Stimulated activated CD4-positive, alpha-beta T cell treated with anti-CD3 and anti-CD28 coated beads, Interleukin-2, amount 100 ng/mL, for 4 hours (primary cell): ENCODE measurements at regions not wholly inside any gene's neighbourhood (a gene's known extent, or its start where the extent isn't known, plus 50 kb on each side); places are given as distances from the start of the nearest gene placed in this dataset.
"Not testable (repeated sequence)": the region's sequence is repeated elsewhere in the genome, so short reads cannot be mapped to it uniquely, and the experiment has no call there.

ENCODE experiments used
- DNase-seq: peaks from one replicate; pipeline ENCODE4 v3.0.0-alpha.2; 2020; ENCODE audit warnings: low read depth

DNA sequence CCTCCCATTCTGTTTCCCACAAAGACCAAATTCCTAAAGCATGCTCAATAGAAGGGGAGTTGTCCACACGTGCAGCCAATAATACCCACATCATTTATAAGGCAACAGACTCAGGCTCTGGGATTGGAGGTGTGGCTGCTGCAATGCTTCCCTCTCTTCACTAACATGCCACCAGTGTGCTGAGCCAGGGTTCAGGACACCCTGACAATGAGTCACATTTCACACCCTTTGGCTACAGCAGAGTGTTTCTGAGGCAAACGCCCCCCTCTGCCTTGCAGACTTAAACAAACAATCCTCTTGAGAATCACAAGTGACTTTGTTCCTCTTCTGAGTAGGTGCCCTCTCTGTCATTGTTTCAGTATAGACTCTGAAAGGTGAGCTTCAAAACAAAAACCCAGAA lies 189.3 kb upstream of the TLE4 start:
- no peak for DNase-seq

DNA sequence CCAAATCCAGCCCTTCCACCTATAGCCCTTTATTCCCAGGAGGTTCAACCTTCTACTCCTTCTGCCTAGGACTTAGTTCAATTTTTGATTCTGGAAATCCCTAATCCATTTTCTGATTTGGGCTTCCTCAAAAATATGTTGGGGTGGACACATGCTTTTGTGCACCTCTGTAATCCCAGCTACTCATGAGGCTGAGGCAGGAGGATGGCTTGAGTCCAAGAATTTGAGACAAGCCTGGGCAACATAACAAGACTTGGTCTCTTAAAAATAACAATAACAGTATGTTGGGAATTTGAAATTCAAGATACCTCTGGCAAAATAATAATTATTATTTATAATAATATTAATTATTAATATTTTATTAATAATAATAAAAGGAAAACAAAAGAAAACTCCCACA lies 188.7 kb upstream of the TLE4 start:
- DNase-seq: no peak

DNA sequence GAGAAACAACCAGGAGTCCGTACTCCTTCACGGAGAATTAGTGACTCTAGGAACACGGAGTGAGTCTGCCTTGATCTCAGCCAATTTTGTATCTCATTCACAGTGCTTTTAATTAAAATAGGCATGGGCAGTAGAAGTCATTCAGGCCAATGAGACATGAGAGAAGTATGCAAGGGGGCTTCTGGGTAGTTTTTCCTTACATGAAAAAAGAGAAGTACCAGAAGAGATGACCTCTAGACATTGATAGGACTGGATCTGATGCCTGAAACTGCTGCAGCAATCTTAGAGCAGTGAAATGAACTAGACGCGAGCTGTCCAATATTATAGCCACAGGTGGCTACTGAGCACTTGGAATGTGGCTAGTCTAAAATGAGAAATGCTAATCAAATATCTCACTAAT lies 187.7 kb upstream of the TLE4 start:
- DNase-seq: no peak

DNA sequence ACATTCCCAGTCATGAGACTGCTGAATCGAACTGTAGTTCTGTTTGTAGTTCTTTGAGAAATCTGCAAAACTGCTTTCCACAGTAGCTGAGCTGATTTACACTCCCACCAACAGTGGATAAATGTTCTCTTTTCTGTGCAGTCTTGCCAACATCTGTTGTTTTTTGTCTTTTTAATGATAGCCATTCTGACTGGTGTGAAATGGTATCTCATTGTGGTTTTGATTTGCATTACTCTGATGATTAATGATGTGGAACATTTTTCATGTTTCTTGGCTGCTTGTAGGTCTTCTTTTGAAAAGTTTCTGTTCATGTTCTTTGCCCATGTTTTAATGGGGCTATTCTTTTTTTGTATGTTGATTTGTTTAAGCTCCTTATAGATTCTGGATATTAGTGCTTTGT lies 187.3 kb upstream of the TLE4 start:
- DNase-seq: no peak

DNA sequence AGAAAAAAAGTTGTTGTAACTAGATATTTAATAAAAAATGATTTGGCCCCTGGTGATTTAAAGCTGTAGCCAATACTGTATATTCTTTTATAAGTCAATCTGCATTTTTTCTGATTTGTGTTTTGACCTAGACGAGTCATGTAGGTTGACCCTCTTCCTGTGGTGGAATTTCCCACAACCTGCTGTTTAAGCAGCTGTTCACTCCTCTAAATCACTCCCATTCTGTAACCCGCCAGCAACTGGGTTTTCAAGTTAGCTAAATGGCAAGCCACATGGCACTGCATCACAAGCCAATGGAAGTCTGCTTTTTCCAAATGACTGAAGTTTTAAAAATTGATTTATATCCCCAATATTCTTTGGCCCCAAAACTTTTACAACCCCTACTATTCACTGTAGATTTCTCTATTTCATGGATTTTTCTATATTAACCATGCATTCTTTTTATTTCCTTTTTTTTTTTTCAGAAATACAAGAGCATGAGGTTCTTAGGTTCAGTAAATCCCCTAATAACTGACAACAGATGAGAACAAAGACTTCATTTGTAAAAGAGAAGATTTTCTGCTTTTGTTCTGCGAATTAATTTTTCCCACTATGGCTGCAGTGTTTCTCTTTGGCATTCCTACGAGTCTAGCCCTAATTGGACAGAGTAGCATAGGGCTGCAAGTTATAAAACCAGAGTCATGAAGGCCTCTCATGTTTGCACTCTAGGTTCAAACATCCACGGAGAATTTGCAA lies 184.5 kb upstream of the TLE4 start:
- DNase-seq: no peak

DNA sequence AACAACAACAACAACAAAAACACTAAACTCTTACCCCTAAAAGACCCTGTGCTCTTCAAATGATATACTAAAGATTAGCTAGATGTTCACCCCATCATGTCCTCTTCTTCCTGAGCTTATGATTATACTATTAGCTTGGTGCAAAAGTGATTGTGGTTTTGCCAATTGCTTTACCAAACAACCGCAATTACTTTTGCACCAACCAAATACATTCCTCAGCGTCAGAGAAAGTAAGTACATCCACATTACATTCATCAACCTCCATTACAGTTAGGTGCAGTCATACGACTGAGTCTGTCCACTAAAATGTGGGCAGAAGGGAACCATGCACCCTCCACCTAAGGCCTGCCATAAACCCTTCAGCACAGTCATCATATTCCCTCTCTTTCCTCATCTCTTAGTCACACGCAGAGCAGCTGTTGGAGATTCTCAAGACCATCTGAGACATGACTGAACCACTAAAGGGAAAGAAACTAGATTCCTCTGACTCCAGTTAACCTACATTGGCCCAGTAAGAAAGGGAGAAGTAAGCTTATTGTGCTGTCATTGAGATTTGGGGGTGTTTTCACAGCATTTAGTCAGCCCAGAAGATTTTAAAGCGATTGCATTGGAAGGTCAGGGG lies 181.6 kb upstream of the TLE4 start:
- DNase-seq: no peak

DNA sequence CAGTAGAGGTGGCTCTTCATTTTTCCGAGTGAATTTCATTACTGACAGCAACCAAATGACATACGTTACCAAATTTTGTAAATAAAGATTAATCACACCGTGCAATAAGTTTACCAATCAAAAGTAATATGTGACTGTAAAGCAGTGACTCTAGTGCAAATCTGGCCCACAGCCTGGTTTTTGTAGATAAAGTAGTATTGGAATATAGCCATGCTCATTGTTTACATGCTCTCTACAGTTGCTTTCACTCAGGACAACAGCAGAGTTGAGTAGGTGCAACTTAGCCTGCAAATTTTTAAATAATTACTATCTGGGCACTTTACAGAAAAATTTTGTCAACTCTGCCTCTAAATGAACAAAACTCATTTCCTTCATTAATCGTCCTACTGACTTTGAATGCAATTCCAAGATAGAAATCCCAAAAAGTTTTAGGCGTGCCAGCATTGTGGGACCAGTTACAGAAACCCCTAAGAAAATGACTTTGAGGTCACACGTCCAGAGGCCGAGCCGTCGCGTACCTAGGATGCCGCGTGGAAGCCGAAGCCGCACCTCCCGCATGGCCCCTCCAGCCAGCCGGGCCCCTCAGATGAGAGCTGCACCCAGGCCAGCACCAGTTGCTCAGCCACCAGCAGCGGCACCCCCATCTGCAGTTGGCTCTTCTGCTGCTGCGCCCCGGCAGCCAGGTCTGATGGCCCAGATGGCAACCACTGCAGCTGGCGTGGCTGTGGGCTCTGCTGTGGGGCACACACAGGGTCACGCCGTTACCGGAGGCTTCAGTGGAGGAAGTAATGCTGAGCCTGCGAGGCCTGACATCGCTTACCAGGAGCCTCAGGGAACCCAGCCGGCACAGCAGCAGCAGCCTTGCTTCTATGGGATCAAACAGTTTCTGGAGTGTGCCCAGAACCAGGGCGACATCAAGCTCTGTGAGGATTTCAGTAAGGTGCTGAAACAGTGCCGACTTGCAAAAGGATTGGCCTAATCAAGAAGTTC lies 180.7 kb upstream of the TLE4 start:
- DNase-seq: no peak

DNA sequence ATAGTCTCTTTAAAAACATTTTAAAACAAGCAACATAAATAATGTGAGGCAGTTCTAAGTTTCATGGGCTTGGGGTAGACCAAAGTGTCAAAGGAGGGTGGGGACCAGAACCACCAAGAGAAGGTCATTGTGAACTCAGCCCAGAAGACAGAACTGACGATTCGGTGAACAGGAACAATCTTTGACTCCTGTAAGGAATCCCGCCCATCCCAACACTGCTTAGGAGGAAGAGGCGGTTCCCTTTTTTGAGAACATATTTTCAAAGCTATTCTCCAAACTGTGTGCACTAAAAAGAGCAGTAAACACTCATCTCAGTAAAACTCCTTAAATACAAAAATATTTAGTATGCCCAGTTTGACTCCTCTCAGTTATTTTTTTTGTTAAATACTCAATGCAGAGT lies 176.5 kb upstream of the TLE4 start:
- no peak for DNase-seq

DNA sequence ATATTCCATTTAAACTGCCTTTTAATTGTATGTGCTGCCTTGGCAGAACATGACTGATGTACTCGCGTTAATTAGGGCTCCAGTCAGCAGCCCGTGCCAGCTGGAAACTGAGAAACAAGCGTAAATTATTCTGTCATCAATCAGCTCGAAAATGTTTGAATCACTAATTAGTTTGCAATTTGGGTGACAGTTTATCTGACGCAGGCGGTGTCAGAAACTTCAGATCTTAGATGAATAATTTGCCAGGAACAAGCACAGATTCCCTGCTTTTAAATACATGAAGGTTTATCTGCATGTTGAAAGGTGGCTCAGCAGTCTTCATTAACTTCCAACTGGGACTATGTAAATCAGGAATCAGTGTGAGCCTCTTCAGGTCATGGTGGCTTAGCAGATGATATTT lies 176.0 kb upstream of the TLE4 start:
- no peak for DNase-seq

DNA sequence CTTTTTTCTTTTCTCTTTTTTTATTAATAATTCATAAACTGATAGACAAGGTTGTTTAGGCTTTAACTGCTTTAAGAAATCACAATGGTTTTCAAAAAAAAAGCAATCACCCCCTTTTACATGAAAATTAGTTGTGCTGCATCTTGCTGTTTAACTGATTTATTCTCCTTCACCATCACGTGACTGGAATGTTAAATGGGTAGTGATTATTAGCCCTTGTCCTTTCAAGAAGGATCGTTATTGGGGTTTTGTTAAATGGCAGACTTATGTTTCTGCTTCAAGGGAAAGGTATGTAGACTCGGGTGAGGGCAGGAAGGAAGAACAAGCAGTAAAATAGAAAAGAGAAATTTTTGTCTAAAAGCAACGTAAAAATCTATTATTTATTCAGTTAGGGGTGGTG lies 175.6 kb upstream of the TLE4 start:
- no peak for DNase-seq

DNA sequence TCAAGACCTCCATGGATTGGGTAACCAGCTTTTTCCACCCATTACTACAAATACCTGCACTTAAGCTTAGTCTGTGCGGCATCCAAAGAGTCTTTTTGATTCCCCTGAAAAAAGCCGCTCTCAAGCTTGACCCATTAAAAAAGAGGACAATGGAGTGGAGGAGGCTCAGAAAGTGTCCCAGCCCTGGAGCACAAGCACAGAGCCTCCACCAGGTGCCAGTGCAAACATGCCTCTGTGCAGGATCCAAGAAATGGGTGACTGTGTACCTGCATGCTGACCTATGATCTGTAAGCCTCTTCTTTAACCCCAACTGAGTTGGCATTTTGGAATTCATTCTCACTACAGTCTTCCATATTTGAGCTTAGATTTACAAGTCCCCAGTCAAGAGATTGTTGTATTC lies 168.3 kb upstream of the TLE4 start:
- DNase-seq: no peak

DNA sequence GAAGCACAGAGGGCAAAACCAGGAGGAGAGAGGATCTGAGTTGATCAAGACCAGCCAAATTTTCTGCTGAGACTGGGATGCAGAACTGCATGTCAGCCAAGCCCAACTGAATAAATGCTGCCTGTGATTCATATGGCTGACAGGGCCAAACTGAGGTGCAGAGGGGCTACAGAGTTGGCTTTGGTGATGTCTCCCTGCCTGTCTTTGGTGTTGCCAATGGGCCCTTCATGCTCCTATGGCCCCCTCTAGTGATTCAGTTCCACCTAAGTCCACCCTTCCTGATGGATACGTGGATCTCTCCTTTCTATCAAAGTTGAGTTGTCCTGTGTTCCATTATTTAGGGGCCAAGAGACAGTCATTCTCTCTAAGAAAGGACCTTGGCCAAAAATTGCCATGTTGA lies 163.6 kb upstream of the TLE4 start:
- no peak for DNase-seq

DNA sequence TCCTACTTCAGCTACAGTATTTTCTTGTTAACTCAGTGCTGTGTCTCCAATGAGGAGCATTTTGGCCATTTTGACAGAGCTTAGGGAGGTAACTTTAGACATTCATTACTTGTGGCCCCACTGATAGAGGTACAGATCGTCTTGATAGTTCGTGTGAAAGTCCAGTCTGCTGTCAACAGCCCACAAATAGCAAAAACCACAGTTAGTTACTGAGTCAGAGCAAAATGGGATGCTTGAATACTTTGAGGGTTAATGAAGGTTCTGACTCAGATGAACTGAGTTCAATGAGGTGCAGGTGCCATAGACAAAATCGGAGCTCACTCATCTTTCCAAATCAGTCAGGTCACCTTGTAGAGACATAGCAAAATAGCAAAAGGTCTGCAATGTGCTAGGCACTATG lies 163.1 kb upstream of the TLE4 start:
- DNase-seq: no peak

DNA sequence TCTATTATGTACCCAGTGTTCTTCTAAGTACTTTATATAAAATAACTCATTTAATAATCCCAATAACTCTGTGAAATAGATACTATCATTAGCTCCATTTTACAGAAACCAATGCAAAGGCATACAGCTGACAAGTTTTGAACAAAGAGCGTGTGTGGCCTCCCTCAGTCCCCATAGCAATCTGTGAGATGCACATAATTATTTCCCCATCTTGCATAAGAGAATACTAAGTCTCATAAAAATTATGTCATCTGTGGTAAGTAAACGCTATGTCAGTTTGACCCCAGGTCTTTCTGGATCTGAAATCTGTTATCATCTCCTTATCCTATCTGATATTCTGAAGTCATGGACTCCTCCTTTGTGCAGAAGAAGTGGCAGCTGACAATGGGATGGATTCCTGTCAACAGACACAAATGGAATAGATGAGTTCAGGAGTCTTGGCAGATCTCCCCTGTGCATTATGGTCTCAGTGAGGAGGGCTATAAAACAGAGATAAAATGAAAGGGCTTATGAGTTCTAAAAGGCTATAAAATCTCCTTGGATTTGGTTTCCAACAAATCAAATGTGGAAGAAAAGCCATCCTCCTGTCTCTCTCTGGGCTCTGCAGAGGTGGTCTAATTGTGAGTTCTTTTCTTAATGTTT lies 162.5 kb upstream of the TLE4 start:
- DNase-seq: no peak

DNA sequence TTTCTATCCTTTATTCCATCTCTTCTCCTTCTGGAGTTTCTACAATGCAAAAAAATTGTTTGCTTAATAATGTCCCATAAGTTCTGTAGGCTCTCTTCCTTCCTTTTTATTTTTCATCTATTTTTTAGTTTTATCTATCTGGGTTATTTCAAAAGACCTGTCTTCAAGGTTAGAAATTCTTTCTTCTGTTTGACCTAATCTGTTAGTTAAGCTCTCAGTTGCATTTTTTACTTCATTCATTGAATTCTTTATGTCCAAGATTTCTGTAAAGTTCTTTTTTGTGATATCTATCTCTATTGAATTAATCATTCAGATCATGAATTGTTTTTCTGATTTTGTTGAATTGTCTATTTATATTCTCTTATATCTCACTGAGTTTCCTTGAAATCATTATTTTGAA lies 145.9 kb upstream of the TLE4 start:
- no peak for DNase-seq

DNA sequence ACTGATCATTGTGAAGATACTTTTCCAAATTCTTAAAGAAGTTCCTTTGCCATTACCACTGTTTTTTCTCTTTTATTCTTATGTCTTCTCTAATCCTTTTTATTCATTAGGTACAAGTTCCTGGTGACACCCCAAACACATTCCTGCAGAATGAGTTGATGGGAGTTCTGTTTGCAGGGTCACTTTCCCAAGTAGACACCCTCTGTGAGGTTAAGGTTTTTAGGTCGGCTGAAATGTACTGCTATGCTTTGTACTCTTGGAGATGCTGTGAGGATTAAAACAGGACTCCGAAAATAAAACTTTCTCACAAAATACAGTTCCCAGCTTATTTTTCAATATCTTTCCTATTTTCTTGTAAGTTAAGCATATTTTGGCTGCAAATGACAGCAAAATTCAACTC lies 143.3 kb upstream of the TLE4 start:
- no peak for DNase-seq

DNA sequence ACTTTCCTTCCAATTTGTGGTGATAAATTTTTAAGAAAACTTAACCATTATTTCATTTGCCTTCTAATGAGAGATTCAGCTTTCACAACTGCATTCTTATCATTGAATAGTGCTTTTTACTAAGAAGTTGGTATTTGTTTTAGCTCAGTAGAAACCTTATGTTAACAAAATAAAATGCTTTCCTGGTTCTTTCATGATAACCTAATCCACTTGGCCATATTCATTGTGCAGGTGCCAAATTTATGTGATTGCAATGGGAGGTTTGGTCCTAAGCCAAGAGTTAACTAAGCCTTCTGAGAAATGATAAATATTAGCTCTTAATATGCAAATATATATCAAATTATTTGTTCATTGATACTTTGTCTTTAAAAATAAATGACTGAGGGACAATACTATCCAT lies 141.1 kb upstream of the TLE4 start:
- DNase-seq: no peak

DNA sequence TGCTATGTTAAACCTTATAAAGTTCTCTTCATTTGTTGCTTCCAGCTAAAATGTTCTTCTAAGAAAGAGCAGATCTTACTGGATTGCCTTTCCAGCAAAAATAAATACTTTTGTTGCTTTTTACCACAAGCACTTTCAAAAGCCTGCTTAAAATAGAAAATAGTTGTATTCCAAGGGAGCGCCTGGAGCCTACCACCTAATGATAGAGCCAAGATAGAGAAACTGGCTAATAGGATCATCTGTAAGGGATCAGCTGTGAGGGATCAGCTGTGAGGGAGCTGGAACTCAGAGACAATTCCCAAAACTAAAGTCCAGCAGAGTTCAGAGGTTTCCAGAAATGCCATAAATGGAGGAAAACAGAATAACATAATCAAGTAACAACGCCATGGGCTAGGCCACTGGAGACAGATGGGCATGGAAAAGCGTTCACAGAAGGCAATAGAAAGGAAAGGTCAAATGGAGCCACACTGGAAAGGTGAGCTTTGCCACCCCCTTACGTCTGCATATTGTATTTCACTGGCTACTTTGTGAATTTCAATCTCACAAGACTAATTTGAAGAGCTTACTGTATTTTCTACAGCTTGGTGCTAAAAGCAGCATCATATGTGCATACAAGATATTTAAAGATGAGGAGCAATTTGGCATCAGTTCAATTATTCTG lies 140.6 kb upstream of the TLE4 start:
- no peak for DNase-seq

DNA sequence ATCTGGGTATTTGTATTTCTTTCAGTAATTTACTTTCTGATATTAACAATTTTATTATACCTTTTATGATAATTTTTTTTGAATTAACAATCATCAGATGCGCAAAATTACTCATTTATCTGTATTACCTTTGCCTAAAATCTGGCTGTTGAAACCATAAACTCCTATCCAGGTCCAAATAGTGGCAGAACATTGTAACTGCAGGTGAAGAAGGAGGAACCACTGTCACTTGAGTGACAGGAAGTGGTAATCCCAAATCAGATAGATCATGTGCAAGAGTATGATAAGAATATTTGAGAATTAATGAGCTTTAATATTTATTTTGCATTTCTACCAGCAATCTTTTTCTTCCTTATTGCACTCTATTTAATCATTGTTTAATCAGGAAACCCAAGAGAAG lies 139.3 kb upstream of the TLE4 start:
- no peak for DNase-seq

DNA sequence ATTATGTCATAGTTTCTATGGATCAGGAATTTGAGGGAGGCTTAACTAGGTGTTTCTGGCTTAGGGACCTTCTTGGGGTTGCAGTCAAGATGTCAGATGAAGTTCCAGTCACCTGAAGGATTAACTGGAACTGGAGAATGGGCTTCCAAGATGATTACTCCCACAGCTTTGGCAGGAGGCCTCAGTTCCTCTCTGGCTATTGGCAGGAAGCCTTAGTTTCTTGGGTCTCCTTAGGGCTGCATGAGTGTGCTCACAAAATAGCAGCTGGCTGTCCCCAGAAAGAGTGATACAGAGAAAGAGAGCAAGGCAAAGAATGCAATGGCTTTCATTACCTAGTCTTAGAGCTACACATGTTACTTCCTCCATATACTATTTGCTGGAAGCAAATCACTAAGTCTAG lies 138.1 kb upstream of the TLE4 start:
- no peak for DNase-seq

DNA sequence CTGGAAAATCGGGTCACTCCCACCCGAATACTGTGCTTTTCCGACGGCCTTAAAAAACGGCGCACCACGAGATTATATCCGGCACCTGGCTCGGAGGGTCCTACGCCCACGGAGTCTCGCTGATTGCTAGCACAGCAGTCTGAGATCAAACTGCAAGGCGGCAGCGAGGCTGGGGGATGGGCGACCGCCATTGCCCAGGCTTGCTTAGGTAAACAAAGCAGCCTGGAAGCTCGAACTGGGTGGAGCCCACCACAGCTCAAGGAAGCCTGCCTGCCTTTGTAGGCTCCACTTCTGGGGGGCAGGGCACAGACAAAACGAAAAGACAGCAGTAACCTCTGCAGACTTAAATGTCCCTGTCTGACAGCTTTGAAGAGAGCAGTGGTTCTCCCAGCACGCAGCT lies 132.5 kb upstream of the TLE4 start:
- DNase-seq: not testable (repeated sequence)
